Vagina (tissue), 2 donors: ENCODE measurements at regions not wholly inside any gene's neighbourhood (a gene's known extent, or its start where the extent isn't known, plus 50 kb on each side); places are given as distances from the start of the nearest gene placed in this dataset.

Experiments used
- POLR2A ChIP-seq, 2 donors: fragments of 450-650 bp; IDR thresholded peaks; one replicate each; pipeline ENCODE4 v1.6.1; 2017; ENCODE audit warnings: antibody characterized with exemption in 2 of 2, mild to moderate bottlenecking in 2 of 2, moderate library complexity in 2 of 2
- TF ChIP-seq, protein P1 (sequence below), 3 experiments: fragments of 450-650 bp in 2 of 3; fragments of 200-600 bp in 1 of 3; sonication (generic) in 1 of 3; IDR thresholded peaks; one replicate each; pipeline ENCODE4 v1.5.1; 2017 to 2019; ENCODE audit warnings: antibody characterized with exemption in 3 of 3, mild to moderate bottlenecking in 2 of 3, moderate library complexity in 2 of 3

DNA sequence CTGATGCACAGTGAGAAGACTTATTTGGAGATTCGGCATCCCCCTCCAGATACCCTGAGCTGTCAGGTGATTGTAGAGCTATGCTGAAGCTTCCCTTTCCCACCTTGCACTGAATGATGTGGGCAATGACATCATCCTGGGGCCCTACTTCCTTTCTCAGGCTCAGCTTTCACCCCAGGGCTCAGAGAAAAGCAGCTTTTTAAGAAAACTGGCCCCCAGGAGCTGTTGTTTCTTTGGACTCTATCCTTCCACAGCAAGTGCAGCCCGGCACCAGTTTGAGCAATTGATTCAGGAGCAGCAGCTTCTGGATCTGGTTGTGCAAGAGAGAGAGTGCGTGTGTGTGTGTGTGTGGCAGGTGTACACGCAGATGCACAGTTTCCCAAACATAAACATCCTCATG, 251.3 kb downstream of the ANAPC1 start:
- TF ChIP-seq, protein P1, sequence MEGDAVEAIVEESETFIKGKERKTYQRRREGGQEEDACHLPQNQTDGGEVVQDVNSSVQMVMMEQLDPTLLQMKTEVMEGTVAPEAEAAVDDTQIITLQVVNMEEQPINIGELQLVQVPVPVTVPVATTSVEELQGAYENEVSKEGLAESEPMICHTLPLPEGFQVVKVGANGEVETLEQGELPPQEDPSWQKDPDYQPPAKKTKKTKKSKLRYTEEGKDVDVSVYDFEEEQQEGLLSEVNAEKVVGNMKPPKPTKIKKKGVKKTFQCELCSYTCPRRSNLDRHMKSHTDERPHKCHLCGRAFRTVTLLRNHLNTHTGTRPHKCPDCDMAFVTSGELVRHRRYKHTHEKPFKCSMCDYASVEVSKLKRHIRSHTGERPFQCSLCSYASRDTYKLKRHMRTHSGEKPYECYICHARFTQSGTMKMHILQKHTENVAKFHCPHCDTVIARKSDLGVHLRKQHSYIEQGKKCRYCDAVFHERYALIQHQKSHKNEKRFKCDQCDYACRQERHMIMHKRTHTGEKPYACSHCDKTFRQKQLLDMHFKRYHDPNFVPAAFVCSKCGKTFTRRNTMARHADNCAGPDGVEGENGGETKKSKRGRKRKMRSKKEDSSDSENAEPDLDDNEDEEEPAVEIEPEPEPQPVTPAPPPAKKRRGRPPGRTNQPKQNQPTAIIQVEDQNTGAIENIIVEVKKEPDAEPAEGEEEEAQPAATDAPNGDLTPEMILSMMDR (IDR thresholded peaks at IDR 0.05) = no peak
- TF ChIP-seq POLR2A (IDR thresholded peaks at IDR 0.05) = no peak
